Activated naive CD8-positive, alpha-beta T cell treated with anti-CD3 and anti-CD28 coated beads, Interleukin-2, amount 50 U/mL, for 24 hours (primary cell): ENCODE measurements at regions not wholly inside any gene's neighbourhood (a gene's known extent, or its start where the extent isn't known, plus 50 kb on each side); places are given as distances from the start of the nearest gene placed in this dataset.

Source experiments
- ATAC-seq: fragments of 150-1000 bp; cut with Tn5 transposase; one replicate; pipeline ENCODE4 v1.10.0; 2021
- DNase-seq: peaks from one replicate; pipeline ENCODE4 v3.0.0; 2021
- H3K27ac Mint-ChIP-seq: one replicate; pipeline ENCODE4 v1.8.0; 2021; ENCODE audit warnings: mild to moderate bottlenecking, mixed read lengths
- H3K27me3 Mint-ChIP-seq: one replicate; pipeline ENCODE4 v1.8.0; 2021; ENCODE audit warnings: mixed read lengths
- H3K36me3 Mint-ChIP-seq: one replicate; pipeline ENCODE4 v1.8.0; 2021; ENCODE audit warnings: low read depth, mixed read lengths
- H3K4me1 Mint-ChIP-seq: one replicate; pipeline ENCODE4 v1.8.0; 2021; ENCODE audit warnings: mixed read lengths
- H3K4me3 Mint-ChIP-seq: one replicate; pipeline ENCODE4 v1.8.0; 2021; ENCODE audit warnings: mild to moderate bottlenecking, moderate library complexity, mixed read lengths
- H3K9me3 Mint-ChIP-seq: one replicate; pipeline ENCODE4 v1.8.0; 2021; ENCODE audit warnings: mixed read lengths

DNA sequence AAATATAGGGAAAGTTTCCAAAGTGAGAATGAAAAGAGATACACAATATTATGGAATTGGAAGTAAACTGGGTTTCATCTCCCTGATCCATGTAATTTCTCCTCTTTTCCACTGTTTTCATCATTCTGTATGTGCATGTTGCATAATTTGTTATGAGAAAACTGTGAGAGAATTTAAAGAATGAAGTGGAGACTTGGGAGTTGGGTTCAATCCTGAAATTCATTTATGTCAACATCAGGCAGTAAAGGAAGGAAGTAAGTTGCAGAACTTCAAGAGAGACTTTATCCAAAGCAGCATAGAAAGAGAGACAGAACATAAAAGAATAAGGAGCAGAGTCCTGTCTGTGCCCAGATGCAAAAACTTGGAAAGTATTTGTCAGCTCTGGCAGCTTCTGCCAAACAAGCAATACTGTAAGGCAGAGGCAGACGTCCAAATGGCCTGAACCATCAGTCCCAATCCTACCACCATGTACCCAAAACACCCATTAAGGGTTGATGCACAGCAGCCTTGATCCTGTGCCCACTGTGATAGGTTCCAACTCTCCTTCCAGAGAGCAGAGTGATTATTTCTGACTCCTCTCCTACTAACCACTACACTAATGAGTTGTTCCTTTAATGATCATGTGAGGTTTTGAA is 425.3 kb upstream of the CDH6 start:
- H3K4me1 Mint-ChIP-seq: no peaks in the 10 kb centered on the region
- no peak overlapping the region for H3K4me3 Mint-ChIP-seq
- H3K36me3 Mint-ChIP-seq: no peaks in the 10 kb centered on the region
- DNase-seq (no peak), ATAC-seq (no peak)
- H3K27me3 Mint-ChIP-seq: no peaks in the 10 kb centered on the region
- no peaks in the 10 kb centered on the region for H3K9me3 Mint-ChIP-seq
- no peak overlapping the region for H3K27ac Mint-ChIP-seq

DNA sequence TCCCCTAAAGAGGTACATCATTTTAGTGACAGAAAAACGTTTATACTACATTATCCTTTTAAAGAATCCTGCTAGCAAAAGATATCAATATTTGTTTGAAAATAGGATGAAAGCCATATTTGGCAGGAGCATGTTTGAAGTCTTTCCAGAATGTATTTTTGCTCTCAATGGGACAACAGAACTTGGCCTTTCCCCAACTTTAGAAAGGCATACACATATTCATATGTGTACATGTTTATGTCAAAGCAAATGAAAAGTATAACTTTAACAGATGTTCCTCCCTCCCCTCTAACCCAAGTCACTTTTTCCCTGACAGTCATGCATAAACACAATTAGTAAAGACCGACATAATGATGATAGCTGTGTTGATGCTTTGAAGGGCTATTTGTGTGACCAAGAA is 427.8 kb upstream of the CDH6 start:
- H3K27ac Mint-ChIP-seq: no peak overlapping the region
- peaks cover 10% of the 10 kb centered on the region for H3K9me3 Mint-ChIP-seq
- H3K36me3 Mint-ChIP-seq: no peaks in the 10 kb centered on the region
- DNase-seq (no peak), ATAC-seq (no peak)
- no peaks in the 10 kb centered on the region for H3K4me1 Mint-ChIP-seq
- no peaks in the 10 kb centered on the region for H3K27me3 Mint-ChIP-seq
- H3K4me3 Mint-ChIP-seq: no peak overlapping the region

DNA sequence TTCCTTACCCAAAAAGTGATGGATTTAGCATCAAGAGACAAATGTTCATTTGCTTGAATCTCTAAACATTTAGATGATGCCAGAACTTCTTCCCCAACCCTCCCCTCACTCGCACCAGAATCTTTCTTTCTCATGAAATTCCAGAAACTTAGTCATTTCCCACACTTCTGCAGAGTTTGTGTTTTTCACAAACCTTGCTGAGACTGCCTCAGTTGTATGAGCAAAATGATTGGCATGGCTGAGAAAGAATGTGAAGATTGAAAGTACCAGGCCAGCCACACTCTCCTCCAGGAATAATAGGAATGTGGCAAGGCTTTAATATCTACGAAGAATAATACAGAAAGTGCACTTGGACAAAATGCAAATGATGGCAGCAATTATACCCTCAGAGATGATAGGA is 428.3 kb upstream of the CDH6 start:
- Mint-ChIP-seq H3K4me3 (no peak overlapping the region), H3K27me3 (no peaks in the 10 kb centered on the region), H3K27ac (no peak overlapping the region), H3K4me1 (no peaks in the 10 kb centered on the region), H3K36me3 (no peaks in the 10 kb centered on the region), H3K9me3 (peaks cover 10% of the 10 kb centered on the region)
- ATAC-seq (no peak), DNase-seq (no peak)

DNA sequence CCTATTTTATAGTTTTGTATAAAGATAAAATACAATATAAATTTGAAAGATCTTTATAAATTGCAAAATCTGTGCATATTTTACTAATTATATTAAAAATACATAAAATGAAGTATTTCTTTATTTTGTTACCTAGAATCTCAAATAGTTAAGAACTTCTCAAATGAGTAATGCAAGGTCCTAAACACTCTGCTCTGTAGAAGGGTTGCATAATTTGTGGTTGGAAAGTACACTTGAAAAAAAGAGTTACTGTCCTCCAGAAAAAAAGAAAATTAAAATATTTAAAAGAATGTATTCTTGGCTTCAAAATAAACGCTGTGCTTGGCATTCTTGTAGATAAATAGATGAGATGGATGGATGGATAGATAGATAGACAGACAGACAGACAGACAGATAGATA is 428.8 kb upstream of the CDH6 start:
- no peak overlapping the region for H3K4me3 Mint-ChIP-seq
- no peaks in the 10 kb centered on the region for H3K4me1 Mint-ChIP-seq
- ATAC-seq (no peak), DNase-seq (no peak)
- no peaks in the 10 kb centered on the region for H3K36me3 Mint-ChIP-seq
- H3K27me3 Mint-ChIP-seq: no peaks in the 10 kb centered on the region
- peaks cover 13% of the 10 kb centered on the region for H3K9me3 Mint-ChIP-seq
- H3K27ac Mint-ChIP-seq: no peak overlapping the region

DNA sequence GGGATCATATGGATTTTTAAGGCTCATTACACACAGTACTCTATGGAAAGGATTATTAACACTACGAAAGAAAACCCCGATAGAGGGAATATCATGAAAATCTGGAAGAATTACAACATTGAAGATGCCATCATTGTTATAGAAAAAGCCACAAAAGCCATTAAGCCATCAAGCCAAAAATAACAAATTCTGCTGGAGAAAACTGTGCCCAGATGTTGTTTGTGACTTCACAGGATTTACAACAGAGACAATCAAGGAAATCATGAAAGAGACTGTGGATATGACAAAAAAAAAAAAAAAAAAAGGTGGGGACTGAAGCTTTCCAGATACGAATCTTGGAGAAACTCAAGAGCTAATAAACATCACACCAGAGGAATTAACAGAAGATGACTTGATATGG is 433.8 kb upstream of the CDH6 start:
- Mint-ChIP-seq H3K9me3 (peaks cover 16% of the 10 kb centered on the region), H3K4me1 (no peaks in the 10 kb centered on the region), H3K27ac (no peak overlapping the region), H3K27me3 (no peaks in the 10 kb centered on the region), H3K36me3 (no peaks in the 10 kb centered on the region), H3K4me3 (no peak overlapping the region)
- DNase-seq (no peak), ATAC-seq (no peak)

DNA sequence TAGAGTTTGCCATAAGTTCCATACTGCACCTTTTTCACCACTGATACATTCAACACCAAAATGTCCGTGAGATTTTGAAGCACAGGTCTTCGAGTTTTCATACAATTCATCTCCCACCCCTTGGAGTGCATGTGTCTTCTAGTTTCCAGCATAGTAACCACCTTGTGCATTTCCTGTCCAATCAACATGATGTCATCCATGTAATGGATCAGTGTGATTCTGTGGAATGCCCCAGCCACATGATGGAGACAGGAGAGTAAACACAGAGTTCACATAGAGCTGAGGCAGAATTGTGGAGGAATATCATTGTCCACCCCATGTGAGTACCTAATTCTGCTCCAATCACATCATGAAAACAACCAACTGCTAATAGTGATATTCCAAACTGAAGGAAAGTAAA is 441.5 kb upstream of the CDH6 start:
- Mint-ChIP-seq H3K4me1 (no peaks in the 10 kb centered on the region), H3K27ac (no peak overlapping the region), H3K27me3 (no peaks in the 10 kb centered on the region), H3K4me3 (no peak overlapping the region), H3K9me3 (peaks cover 4% of the 10 kb centered on the region), H3K36me3 (no peaks in the 10 kb centered on the region)
- DNase-seq: no peak
- ATAC-seq: no peak

DNA sequence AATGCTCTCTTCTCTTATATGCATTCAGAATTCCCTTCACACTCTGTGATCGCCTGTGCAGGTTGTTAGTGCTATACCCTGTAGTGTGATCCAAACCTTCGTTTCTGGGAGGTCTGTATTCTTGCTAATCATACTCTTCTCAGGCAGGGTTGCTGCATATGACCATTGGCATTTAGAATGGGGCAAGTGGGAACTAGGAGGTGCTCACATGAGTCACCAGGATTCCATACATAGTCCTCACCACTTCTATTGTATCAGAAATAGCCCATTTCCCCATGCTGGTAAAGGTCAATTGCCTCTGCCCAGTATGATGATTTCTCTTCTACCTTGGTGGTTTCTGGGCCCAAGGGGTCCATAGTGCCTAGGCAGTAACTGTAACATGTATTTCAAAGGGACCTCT is 443.5 kb upstream of the CDH6 start:
- H3K27ac Mint-ChIP-seq: no peak overlapping the region
- no peaks in the 10 kb centered on the region for H3K36me3 Mint-ChIP-seq
- ATAC-seq (no peak), DNase-seq (no peak)
- H3K4me3 Mint-ChIP-seq: no peak overlapping the region
- peaks cover 10% of the 10 kb centered on the region for H3K9me3 Mint-ChIP-seq
- no peaks in the 10 kb centered on the region for H3K27me3 Mint-ChIP-seq
- no peaks in the 10 kb centered on the region for H3K4me1 Mint-ChIP-seq

DNA sequence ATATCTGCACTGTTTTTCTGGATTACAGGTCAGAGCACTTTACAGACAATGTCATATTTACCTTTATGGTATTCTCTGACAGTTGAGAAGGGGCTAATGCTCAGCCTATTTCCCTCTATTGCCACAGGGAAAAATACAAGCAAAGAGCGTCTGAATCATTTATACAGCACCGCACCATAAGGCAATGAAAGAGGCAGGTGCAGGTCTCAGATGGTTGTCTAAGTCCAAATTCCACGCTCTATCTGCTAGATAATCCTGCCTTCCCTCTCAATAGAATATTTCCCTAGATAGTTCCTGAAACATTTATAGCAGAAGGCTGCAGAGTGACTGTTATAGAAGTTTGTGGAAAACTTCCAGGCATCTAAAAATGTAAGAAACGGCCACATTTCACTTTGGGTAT is 446.1 kb upstream of the CDH6 start:
- H3K27me3 Mint-ChIP-seq: no peaks in the 10 kb centered on the region
- ATAC-seq: no peak
- DNase-seq: no peak
- H3K9me3 Mint-ChIP-seq: peaks cover 10% of the 10 kb centered on the region
- H3K27ac Mint-ChIP-seq: no peak overlapping the region
- no peaks in the 10 kb centered on the region for H3K36me3 Mint-ChIP-seq
- H3K4me1 Mint-ChIP-seq: no peaks in the 10 kb centered on the region
- H3K4me3 Mint-ChIP-seq: no peak overlapping the region

DNA sequence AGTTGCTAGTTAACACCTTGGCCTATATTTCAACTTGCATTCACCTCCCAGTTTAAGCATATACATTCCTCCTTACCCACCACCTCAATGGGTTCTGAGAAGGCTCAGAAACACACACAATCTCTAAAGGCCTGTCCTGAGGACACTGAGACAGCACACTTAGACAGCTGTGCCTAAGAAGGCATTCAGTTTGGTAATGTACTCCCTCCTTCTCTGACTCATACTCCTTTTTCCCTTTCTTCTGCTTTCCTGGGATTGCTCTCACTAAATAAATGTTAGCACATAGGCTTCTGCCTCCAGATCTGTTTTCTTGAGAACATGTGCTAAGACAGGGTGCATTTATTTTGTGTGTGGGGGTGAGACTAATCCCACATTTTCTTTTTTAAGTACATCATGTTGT is 456.8 kb upstream of the CDH6 start:
- Mint-ChIP-seq H3K4me1 (no peaks in the 10 kb centered on the region), H3K4me3 (no peak overlapping the region), H3K27ac (no peak overlapping the region), H3K27me3 (no peaks in the 10 kb centered on the region), H3K36me3 (no peaks in the 10 kb centered on the region), H3K9me3 (peaks cover 12% of the 10 kb centered on the region)
- no peak for ATAC-seq
- no peak for DNase-seq

DNA sequence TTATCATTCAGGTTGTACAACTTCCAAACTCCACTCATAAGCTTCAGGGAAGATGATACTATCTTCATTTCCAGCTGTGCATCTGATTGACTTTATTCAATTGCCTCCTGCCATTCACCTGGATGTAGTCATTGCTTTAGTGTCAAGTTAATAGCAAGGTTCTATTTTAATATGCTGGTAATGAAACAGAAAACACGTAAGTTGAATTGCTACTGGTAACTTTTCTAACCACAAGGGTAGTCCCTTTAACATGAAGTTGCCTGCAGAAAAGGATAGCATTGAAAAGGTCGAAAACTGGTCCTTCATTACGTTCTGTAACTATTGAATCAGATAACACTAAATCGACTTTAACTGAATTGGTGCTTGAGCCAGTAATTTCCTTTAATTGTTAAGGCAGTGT is 459.4 kb upstream of the CDH6 start:
- ATAC-seq (no peak), DNase-seq (no peak)
- Mint-ChIP-seq H3K27me3 (no peaks in the 10 kb centered on the region), H3K4me3 (no peak overlapping the region), H3K27ac (no peak overlapping the region), H3K9me3 (peaks cover 4% of the 10 kb centered on the region), H3K4me1 (no peaks in the 10 kb centered on the region), H3K36me3 (no peaks in the 10 kb centered on the region)

DNA sequence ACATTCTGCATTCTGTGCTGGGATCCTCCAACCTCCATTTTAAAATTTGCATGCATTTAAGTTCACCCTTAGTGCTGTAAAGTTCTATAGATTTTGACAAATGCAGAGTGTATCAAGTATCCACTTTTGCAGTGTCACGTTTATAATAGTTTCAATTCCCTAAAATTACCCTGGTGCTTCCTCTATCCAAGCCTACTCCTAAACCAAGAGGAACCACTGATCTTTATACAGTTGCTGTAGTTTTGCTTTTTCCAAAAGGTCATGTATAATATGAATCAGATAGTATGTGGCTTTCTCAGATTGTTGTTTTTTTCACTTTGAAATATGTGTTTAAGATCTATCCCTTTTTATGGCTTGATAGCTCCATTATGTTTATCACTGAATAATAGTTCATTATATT is 468.4 kb upstream of the CDH6 start:
- no peak overlapping the region for H3K4me3 Mint-ChIP-seq
- H3K36me3 Mint-ChIP-seq: no peaks in the 10 kb centered on the region
- DNase-seq: no peak
- peaks cover 8% of the 10 kb centered on the region for H3K9me3 Mint-ChIP-seq
- H3K4me1 Mint-ChIP-seq: no peaks in the 10 kb centered on the region
- ATAC-seq: no peak
- H3K27ac Mint-ChIP-seq: no peak overlapping the region
- no peaks in the 10 kb centered on the region for H3K27me3 Mint-ChIP-seq

DNA sequence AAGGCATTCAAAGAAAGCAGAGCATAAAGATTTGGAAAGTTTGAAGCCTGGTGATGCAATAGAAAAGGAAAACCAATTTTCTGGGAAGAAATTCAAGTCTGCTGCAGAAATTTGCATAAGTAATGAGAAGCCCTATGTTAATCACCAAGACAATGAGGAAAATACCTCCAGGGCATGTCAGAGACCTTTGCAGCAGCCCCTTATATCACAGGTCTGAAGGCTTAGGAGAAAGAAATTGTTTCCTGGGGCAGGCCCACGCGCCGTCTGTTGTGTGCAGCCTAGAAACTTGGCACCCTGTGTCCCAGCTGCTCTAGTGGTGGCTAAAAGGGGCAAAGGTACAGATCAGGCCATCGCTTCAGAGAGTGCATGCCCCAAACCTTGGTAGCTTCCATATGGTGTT is 495.3 kb upstream of the CDH6 start:
- Mint-ChIP-seq H3K9me3 (peaks cover 24% of the 10 kb centered on the region), H3K4me1 (no peaks in the 10 kb centered on the region), H3K27me3 (no peaks in the 10 kb centered on the region), H3K36me3 (no peaks in the 10 kb centered on the region), H3K4me3 (no peak overlapping the region), H3K27ac (no peak overlapping the region)
- no peak for DNase-seq
- ATAC-seq: no peak

DNA sequence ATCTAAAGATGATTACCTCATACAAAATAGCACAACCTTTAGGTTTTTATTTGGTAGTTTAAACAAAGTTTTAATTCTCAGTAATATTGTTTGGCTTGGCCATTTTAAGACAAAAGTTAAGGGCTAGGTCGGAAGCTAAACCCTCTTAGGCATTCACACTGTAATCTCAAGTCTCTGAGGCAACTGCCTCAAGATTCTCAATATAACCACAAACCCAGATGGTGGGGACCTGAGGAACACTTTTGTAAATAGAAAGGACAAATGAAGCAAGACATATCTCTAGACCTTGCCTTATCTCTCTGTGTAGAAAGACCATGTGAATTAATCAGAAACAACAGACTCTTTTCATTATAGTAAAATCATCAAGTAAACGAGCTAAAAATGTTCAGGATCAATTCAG is 500.2 kb upstream of the CDH6 start:
- no peak overlapping the region for H3K27ac Mint-ChIP-seq

DNA sequence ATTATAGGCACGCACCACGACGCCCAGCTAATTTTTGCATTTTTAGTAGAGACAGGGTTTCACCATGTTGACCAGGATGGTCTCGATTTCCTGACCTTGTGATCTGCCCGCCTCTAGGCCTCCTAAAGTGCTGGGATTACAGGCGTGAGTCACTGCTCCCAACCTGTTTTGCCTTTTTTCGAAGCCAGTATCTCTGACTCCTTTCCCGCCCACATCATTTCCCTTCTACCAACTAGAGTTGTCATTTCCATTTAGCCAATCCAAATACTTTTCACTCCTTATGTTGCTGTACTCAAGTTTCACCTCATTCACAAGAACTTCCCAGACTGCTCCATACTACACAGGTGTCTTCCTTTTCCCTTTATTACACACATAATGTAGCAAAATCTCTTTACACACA is 502.6 kb upstream of the CDH6 start:
- no peak for DNase-seq
- no peak for ATAC-seq
- Mint-ChIP-seq H3K27me3 (no peaks in the 10 kb centered on the region), H3K36me3 (no peaks in the 10 kb centered on the region), H3K4me3 (no peak overlapping the region), H3K9me3 (peaks cover 12% of the 10 kb centered on the region), H3K27ac (no peak overlapping the region), H3K4me1 (no peaks in the 10 kb centered on the region)

More for the DNA sequence above, 500.2 kb upstream of the CDH6 start:
- Mint-ChIP-seq H3K4me1 (no peaks in the 10 kb centered on the region), H3K27me3 (no peaks in the 10 kb centered on the region), H3K4me3 (no peak overlapping the region), H3K9me3 (peaks cover 21% of the 10 kb centered on the region), H3K36me3 (no peaks in the 10 kb centered on the region)
- ATAC-seq: no peak
- DNase-seq: no peak

DNA sequence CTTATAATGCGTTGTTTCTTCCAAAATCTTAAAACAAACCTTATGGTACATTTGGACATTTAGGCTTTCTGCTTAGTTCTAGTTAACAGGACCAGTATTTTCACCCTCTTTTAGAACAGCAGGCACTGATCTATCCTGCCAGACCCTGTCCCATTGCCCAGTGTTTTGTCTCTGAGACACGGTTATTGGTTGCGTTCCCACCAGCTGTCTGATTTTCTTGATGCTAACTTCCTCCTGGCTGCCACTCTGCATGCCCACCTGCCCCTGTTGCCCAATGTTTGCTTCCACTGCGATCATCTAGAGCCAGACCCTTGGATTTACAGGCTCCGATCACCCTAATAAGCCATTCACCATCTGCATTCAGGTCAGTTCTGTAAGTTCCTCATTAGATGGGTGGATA is 506.0 kb upstream of the CDH6 start:
- H3K36me3 Mint-ChIP-seq: no peaks in the 10 kb centered on the region
- no peak overlapping the region for H3K27ac Mint-ChIP-seq
- no peaks in the 10 kb centered on the region for H3K4me1 Mint-ChIP-seq
- DNase-seq: no peak
- peaks cover 15% of the 10 kb centered on the region for H3K9me3 Mint-ChIP-seq
- no peak overlapping the region for H3K4me3 Mint-ChIP-seq
- ATAC-seq: no peak
- no peaks in the 10 kb centered on the region for H3K27me3 Mint-ChIP-seq

DNA sequence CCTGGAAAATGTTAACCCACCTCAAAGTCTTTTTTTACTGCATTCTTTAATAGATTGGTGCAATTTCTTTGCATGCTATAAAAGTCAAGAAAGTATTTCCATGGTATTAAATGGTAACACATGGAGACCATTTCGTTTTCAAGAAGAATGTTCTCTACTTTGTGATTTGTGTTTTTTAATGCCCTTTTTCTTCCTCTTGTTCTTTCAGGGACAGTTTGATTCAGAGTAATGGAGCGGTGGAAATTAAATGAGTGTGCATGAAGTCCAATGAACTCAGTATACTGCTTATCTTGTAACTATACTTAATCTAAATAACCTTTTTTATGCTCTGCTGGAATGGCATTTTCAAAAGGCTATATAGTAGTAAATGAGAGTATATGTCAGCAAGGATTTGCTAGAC is 507.0 kb upstream of the CDH6 start:
- H3K4me1 Mint-ChIP-seq: no peaks in the 10 kb centered on the region
- H3K9me3 Mint-ChIP-seq: peaks cover 20% of the 10 kb centered on the region

More for the DNA sequence above, 507.0 kb upstream of the CDH6 start:
- H3K27me3 Mint-ChIP-seq: no peaks in the 10 kb centered on the region
- no peaks in the 10 kb centered on the region for H3K36me3 Mint-ChIP-seq
- no peak overlapping the region for H3K27ac Mint-ChIP-seq
- ATAC-seq (no peak), DNase-seq (no peak)
- H3K4me3 Mint-ChIP-seq: no peak overlapping the region
